ENCODE measurements at regions not wholly inside any gene's neighbourhood (a gene's known extent, or its start where the extent isn't known, plus 50 kb on each side); places are given as distances from the start of the nearest gene placed in this dataset.

DNA sequence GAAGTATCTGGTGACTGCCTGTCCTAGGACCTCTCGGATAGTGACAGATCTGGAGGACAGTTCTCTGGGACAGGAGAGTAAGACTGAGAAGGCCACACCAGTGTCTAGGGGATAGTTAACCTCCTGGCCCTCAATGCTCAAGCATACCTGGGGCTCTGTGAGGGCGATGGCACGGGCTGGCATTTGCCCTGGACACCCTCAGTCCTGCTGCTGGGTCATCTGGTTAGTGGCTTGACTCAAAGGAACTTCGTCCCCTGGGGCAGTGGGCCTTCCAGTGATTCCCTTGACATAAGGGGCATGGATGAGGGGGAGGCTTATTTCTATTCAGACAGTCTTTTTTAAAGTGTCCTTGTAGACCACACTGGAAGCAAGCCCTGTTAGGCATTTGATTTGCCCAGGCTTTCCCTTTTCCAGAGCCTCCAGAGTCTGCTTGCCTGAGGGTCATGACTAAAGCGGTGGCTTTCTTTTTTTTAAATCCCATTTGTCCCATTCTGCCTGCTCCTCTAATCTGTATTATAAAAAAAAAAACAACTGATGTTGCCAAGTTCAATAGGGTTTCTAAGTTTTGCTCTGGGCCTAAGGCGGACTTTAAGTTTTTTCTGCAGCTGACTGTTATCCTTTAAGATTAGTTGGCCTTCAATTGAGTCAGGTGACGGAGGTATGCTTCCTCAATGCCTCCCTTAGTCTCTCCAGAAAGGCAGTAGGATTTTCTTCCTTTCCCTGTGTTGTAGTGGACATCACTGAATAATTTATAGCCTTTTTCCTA, 2083.5 kb upstream of the C9orf72 start:
- DNase-seq, result no peak

DNA sequence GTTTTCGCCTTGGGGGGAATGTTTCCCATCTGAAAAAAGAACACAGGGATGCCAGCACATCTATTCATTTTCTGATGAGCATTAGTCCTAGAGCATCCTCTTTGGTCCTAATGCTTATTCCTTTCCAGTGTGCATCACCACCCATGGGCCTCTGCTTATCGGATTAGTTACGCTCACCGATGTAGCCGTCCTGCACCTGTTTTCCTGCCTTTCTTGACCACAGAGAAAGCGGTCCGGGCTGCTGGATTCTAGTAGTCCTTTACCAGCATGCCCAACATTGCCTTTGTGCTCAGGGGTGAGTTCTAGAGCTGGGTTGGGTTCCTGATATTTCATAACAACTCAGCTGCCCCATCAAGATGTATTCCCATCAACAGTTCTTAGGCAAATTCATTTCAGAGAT, 2084.5 kb upstream of the C9orf72 start:
- no peak for DNase-seq

DNA sequence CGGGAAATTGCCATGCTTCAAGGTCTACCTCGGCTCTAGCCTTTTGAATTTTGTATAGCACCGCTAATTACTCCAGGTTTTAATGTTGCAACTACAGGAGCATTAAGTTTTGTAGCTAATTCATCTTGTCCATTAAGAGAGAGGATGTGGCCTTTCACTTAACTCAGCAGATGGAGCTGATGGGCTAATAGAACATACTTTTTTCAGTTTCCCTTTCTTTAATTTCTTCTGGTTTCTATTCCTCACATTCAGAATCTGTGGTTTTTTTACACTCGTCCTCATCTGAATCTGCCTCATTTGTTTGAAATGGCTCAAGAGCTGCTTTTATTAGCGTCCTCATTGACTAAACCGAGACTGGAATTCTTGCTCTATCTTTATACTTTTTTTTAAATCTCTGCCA, 2085.7 kb upstream of the C9orf72 start:
- DNase-seq, result no peak

DNA sequence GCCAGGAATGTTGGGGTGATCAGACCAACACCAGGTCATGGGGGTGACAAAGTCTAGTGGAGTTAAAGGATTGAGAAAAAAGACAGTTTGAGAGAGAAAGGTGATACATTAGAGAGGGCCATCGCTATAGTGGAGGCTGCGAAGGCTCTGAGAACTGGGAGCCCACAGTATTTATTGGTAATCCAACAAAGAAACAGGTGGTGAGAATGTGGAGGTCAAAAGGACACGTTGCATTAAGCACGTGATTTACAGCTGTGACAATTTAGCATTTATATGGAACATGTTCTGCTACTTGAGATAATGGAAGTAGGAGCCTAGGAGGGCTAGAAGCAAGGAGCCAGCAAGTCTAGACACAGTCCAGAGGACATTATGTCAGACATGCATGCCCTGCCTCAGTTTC, 2086.5 kb upstream of the C9orf72 start:
- DNase-seq, result no peak

DNA sequence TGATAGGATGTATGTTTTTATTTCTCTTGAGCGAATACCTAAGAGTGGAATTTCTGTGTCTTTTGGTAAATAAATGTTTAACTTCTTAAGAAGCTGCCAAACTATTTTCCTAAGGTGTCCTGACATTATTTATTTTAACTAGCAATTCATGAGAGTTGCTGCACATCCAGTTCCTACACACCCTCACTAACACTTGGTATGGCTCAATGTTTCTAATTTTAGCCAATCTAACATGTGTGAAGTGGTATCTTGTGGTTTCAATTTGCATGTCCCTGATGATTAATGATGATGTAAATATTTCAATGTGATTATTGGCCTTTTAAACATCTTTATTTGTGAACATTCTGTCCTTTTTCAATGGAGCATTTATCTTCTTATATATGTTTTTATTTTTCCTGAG, 2095.5 kb upstream of the C9orf72 start:
- DNase-seq, result no peak

DNA sequence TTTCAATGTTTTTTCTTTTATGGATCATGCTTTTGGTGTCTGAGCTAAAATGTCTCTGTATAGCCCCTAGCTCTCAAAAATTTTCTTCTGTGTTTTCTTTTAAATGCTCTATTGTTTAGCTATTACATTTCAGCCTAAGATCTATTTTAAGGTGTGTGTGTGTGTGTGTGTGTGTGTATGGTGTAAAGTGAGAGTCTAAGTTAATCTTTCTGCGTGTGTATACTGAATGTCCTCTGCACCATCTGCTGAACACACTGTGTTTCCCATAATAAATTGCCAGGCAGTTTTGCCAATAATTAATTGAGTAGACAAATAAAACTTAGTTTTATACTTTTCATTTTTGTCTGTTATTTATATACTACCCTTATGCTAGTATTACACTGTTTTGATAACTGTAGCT, 2096.3 kb upstream of the C9orf72 start:
- no peak for DNase-seq

DNA sequence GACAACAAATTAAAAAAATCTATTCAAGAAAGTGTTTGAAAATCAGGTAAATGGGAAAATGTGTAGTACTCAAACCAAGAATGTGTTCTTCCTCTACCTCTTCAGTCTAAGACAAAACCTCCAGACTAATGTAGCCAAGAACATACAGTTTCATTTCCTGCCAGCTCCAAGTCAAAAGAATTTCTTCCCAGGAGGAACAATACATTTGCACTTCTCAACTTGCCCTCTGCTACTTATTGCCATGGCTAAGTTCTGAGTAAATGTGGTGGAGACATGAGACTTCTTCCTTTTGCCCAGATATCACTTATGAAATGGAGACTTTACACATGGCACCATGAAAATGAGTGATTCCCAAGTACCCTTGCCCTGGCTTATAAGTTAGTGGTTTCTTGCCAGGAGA, 2112.2 kb upstream of the C9orf72 start:
- DNase-seq, result no peak

DNA sequence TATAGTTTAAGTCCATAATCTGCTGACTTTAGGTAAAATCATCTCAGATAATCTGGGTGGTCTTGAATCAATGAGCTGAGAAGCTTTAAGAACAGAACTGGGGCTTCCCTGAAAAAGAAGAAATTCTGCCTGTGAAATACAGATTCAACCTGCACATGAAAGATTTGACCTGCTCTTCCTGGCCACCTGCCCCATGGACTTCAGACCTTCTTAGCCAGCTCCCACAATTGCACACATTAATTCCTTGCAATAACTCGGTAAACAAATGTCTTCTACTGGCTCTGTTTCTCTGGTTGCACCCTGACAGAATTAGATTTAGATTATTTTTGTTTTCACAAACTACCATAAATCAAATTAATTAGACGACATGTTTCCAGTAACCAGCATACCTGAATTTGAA, 2117.9 kb upstream of the C9orf72 start:
- DNase-seq, result no peak

DNA sequence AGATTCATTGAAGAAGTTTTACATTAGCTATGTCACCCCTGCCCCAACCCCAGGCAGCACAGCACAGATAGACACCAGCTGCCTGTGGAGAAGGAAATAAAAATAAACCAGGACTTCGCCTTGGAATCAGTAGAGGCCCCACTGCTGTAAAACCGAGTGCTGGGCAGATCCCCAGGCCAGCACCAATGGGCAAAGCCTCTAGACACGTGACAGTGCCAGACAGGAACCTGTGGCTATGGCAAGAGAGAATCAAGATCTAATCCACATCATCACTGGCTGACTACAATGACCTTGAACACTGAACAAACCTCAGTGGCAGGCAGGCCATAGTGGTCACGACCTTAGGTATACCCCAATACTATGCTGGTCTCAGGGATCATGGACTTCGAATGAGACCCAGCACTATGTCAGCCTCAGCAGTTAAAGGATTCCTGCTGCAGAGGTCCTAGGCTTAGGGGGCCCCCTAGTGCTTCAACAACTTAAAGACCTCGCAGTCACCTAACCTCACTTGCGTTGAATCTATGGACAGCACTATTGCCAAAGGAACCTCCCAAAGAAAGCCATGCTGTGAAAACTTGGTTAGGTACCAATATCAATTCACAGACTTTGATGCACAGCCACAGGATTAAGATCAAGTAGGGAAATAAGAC, 2118.6 kb upstream of the C9orf72 start:
- DNase-seq, result peak; percentile 6

DNA sequence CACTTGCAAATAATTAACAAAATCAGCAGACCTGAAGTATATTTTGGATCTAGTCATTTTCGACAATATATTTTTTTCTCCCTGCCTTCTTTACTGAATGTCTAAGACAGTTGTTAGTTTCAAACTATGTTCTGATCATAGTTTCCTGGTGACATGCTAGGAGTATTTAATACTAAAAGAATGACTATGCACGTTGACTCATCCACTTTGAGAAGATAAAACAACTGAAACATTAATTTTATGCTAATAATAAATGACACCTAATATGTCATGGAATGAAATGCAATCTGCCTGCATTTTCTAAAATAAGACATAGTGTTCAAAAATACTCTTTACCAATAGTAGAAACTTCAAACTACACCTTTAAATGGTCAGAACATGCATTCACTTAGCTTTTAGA, 2123.7 kb upstream of the C9orf72 start:
- no peak for DNase-seq

DNA sequence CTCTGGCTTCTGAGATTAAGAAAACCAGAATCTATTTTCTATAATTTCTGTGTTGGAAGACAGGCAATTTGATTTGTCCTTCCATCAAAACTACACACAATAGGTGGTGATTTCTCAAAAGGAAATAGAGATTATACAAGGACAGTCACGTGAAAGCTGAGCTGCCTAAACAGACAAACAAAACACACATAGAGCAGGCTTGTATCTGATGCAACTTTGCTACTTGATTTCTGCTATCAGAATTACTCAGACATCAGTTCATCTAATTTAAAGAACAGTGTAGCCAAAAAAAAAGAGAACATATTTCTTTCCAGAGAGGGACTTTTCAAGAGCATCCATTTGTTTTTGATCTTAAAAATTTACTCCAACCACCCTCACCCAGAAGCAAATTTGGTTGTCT, 2128.3 kb upstream of the C9orf72 start:
- DNase-seq, result no peak

DNA sequence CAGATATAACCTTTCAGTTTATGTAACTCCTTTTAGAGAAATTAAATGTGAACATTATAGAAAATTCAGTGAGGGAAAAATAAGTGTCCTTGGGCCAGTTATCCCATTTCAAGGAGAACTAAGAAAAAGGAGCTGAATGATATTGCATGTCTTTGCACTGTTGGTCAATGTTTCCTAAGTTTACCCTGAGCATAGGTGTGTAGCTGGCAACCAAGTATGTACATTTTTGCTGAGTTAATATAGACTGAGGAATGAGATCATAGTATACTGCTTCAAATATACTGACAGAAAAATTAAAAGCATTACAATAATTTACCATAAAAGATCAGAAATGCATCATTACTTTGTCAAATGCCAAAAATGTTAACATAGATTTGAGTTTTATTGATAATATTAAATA, 2128.7 kb upstream of the C9orf72 start:
- DNase-seq, result no peak

DNA sequence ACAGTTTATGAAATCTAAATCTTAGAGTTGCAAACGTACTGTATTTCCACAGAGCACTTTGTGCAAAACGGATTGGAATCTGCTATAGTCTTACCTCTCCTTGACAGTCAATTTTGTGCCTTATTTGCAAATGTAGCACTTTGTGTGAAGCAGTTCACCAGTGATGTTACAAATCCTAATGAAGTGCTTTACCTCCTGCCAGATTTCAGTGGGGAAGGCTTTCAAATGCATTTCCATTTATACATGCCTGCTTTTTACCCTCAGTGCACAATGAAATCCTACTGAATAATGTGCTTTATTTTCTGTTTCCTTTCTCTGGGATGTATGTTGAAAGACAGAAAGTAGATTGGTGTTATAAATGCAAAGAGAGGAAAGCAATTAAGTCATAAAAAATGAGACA, 2141.6 kb upstream of the C9orf72 start:
- no peak for DNase-seq

DNA sequence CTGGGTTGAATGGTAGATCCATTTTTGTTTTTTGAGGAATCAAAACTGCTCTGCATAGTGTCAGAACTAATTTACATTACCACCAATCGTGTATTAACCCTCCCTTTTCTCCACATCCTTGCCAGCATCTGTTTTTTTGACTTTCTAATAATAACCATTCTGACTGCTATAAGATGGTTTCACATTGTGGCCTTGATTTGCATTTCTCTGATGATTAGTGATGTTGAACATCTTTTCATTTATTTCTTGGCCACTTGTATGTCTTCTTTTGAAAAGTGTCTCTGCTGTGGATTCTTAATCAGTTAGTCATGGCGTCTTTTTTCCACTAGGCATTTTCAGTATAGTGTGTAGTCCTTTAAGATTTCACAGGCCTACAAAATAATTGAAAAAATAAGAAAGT, 2144.3 kb upstream of the C9orf72 start:
- DNase-seq, result no peak

DNA sequence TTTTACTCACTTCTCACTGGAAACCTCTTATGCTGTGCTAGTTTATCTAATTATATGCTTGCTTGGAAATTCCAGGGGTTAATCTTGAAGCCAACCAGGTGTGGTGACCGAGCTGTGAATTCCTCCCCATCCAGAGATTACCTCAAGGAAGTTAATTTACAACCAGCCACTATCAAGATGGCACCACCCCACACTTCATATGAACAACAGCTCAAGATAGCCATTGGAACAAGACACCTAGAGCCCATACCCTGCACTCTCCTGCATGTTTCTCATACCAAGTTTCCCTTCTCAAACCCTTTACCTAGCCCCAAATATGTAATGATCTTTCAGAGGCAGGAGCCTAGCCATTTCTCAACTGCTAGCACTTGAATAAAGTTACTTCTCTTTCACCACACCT, 2156.9 kb upstream of the C9orf72 start:
- no peak for DNase-seq

DNA sequence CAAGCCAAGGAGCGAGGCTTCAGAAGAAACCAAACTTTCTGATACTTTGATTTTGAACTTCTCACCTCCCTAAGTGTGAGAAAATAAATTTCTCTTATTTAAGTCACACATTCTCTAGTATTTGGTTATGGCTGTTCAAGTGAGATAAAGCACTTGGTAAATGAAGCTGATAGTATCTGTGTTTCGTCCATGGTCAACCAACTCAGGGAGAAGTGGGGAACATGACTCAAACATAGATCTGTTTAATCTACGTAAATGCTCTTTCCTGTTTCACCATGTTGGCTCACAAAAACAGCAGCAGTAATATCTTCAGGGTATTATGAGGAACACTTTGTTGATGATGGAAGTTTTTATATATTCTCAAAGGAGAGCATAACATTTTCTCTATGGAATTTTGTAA, 2167.2 kb upstream of the C9orf72 start:
- DNase-seq, result no peak

DNA sequence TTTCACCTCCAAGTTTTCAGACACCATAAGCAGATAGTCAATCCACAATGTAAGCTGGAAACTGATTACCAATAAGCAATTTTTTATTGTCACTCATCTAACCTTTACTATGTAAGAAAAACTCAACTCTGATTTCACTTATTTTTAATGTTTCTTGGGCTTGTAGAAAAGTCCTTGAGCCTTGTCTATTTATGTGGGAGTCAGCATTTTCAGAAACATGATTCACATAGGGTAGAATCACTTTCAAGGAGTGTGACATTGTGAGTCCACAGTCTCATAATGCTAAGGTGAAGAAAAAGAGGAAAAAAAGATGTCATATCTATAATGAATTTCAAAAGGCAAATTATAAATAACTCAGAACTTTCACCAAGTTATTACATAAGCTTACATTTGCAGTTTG, 2167.9 kb upstream of the C9orf72 start:
- no peak for DNase-seq

DNA sequence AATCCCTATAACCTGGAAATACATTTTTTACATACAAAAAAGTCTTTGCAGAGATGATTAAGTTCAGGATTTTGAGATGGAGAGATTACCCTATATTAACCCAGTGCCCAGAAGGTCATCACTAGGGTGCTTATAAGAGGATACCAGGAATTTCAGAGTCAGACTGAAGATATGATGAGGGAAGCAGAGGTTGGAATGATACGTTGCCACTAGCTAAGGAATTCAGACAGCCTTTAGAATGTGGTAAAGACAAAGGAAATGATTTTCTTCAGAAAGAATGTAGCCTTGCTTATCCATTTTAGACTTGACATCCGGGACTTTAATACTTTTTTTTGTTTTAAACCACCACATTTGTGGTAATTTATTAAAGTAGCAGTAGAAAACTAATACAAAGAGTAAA, 2176.8 kb upstream of the C9orf72 start:
- no peak for DNase-seq

DNA sequence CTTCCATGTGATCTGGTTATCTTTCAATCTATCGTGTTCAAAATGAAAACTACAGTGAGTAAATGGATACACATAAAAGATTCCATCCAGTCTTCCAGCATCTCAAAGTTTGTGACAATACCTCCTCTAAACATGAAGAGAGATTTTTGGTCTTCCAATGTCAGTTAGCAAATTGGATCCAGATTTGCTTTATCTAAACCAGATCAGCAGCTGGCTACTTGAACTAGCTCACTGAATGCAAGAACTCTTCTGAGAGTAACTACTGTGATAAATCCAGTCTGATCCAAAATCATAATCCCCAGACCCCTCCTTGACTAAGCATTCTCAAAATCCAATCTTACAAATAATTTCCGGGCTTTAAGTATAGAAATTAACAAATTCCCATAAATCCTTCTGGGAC, 2177.9 kb upstream of the C9orf72 start:
- peak; percentile 7 for DNase-seq

DNA sequence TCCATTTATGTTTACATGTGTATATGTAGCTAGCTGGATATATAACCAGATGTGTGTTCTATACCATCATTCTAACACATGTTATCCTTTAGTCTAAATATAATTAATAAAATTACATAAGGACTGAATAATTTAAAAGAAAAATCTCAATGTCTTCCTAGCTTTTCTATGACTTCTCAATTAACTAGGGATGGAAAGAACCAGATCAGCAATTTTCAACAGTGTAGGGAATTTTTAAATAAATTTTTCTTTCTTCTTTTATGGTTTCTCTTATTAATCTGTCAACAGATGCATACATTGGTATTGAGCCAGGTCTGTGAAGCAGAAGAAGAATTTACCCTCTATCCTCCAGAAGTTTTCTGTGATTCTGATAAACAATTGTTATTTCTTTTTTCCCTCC, 2180.4 kb upstream of the C9orf72 start:
- DNase-seq, result no peak

DNA sequence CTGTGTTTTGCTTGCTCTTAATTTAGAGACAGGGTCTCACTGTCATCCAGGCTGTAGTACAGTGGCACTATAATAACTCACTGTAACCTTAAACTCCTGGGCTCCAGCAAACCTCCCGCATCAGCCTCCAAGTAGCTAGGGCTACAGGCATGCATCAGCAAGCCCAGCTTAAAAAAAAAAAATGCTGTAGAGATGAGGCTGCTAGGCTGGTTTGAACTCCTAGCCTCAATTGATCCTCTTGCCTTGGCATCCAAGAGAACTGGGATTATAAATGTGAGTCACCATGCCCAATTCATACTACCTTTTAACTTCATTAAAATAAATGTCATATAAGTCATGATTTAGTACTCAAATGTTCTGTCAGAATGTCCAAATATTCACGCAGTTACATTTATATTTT, 2195.7 kb upstream of the C9orf72 start:
- no peak for DNase-seq

DNA sequence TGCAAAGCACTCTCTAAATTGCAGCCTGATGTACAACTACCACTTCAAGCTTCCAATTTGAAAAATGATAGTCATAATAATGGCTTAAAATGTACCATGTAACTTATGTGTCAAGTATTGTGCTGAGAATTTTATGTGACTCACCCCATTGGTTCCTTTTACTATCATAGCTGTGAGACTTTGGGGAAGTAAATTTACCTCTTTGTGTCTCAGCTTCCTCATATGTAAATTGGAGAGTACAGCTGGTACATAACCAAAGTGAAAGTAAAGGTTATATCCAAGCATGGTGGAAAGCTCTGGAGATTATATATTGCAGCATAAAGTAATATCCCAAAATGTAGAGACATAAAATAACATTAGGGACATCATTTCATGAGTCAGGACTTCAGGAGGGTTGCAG, 2200.4 kb upstream of the C9orf72 start:
- DNase-seq, result no peak

DNA sequence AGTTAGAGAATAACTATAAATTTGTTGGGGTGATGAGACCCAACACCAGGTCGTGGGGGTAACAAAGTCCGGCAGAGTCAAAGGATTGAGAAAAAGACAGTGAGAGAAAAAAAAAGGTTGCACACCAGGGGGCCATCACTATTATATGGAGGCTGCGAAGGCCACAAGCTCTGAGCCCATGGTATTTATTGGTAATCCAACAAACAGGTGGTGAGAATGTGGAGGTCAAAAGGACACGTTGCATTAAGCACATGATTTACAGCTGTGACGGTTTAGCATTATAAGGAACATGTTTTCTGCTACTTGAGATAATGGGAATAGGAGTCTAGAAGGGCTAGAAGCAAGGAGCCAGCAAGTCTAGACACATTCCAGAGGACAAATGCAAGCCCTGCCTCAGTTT, 2202.2 kb upstream of the C9orf72 start:
- no peak for DNase-seq

DNA sequence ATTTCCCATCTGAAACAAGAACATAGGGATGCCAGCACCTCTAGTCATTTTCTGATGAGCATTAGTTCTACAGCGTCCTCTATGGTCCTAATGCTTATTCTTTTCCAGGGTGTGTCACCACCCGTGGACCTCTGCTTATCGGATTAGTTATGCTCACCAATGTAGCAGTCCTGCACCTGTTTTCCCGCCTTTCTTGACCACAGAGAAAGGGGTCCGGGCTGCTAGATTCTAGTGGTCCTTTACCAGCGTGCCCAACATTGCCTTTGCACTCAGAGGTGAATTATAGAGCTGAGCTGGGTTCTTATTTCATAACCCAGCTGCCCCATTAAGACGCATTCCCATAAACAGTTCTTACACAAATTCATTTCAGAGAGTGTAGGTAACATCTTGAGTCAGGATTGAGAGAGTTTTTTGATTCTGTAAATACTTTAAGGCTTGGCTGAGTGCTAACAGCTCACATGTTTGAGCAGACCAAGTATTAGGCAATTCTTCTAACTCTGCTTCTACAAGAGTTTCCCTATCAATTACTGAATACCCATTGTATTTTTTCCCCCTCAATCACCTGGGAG, 2205.1 kb upstream of the C9orf72 start:
- no peak for DNase-seq

DNA sequence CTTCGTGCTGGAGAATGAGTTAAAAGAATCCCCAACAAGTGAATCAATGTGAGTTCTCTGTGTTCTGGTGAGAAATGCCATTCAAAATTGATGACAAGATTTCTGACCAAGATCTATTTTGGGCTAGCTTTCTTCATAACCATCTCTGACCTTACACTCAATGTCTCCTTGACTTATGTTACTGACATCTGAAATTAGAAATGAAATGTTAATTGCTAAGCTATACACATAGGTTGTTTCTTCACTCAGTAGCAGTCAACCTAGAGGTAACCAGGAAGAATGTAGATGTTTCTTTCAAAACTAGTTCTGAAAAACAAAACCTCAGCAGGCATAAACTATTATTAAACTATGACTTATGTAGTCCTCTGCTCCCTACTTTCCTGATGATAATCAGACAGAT, 2220.7 kb upstream of the C9orf72 start:
- DNase-seq, result no peak

All from eye (tissue), 1 donor.